C4-2B (cell line): ENCODE measurements at regions not wholly inside any gene's neighbourhood (a gene's known extent, or its start where the extent isn't known, plus 50 kb on each side); places are given as distances from the start of the nearest gene placed in this dataset.

Experiments
- H3K27ac ChIP-seq: fragments of 450-650 bp; 2 replicates; pipeline ENCODE4 v1.5.1; 2017
- CTCF ChIP-seq: fragments of 450-650 bp; conservative IDR thresholded peaks from 2 replicates; pipeline ENCODE4 v1.5.1; 2017; ENCODE audit warnings: mild to moderate bottlenecking
- ZFX ChIP-seq: fragments of 450-650 bp; IDR thresholded peaks from 2 replicates; pipeline ENCODE4 v1.6.1; 2017

GRCh38 chr11:92484570-92484969, 260.0 kb downstream of the FAT3 start:
- TF ChIP-seq CTCF (no peak), ZFX (no peak)

GRCh38 chr11:92489826-92490399, 265.3 kb downstream of the FAT3 start:
- H3K27ac ChIP-seq: no peak overlapping the region

More at GRCh38 chr11:92484570-92484969, 260.0 kb downstream of the FAT3 start:
- no peak overlapping the region for H3K27ac ChIP-seq

GRCh38 chr11:92492372-92492771, 267.8 kb downstream of the FAT3 start:
- TF ChIP-seq ZFX (no peak), CTCF (no peak)
- H3K27ac ChIP-seq: no peak overlapping the region

More at GRCh38 chr11:92489826-92490399, 265.3 kb downstream of the FAT3 start:
- TF ChIP-seq ZFX: no peak
- no peak for TF ChIP-seq CTCF

GRCh38 chr11:92495107-92495793, 270.6 kb downstream of the FAT3 start:
- H3K27ac ChIP-seq: no peak overlapping the region
- TF ChIP-seq CTCF (no peak), ZFX (no peak)

GRCh38 chr11:92500453-92500852, 275.8 kb downstream of the FAT3 start:
- no peak for TF ChIP-seq ZFX
- TF ChIP-seq CTCF: no peak
- H3K27ac ChIP-seq: no peak overlapping the region

GRCh38 chr11:92501066-92501739, 276.6 kb downstream of the FAT3 start:
- TF ChIP-seq CTCF (no peak), ZFX (no peak)

GRCh38 chr11:92504004-92504403, 279.4 kb downstream of the FAT3 start:
- TF ChIP-seq CTCF (no peak), ZFX (no peak)
- H3K27ac ChIP-seq: no peak overlapping the region

More at GRCh38 chr11:92501066-92501739, 276.6 kb downstream of the FAT3 start:
- H3K27ac ChIP-seq: no peak overlapping the region
